Activated T-cell treated with anti-CD3 and anti-CD28 coated beads, Interleukin-2, amount 50 U/mL, for 1 hour (primary cell): ENCODE measurements at regions not wholly inside any gene's neighbourhood (a gene's known extent, or its start where the extent isn't known, plus 50 kb on each side); places are given as distances from the start of the nearest gene placed in this dataset.
"Not testable (repeated sequence)": the region's sequence is repeated elsewhere in the genome, so short reads cannot be mapped to it uniquely, and the experiment has no call there.

Experiments used
- DNase-seq: peaks from one replicate; pipeline ENCODE4 v3.0.0-alpha.2; 2020

DNA sequence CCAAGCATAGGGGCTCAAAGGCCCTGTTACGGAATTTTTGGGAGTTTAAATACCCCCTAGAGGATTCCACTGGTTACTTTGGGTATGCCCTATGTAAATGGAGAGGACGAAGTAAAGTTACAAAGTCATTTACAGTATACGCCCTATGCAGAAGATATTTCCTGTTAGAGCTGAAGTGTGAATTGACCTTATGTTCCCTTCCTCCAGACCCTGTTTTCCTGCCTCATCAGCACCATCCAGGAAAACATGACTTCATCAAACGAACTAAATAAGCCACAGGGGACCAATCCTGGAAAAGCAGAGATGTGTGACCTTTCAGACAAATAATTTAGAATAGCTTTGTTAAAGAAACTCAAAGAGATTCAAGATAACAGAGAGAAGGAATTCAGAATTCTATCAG lies 177.4 kb downstream of the SQOR start:
- DNase-seq = no peak

DNA sequence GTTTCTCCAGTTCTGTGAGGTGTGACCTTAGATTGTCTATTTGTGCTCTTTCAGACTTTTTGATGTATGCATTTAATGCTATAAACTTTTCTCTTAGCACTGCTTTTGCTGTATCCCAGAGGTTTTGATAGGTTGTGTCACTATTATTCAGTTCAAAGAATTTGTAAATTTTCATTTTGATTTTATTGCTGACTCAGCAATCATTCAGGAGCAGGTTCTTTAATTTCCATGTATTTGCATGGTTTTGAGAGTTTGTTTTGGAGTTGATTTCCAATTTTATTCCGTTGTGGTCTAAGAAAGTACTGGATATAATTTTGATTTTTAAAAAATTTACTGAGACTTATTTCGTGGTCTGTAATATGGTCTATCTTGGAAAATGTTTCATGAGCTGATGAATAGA lies 182.7 kb downstream of the SQOR start:
- not testable (repeated sequence) for DNase-seq

DNA sequence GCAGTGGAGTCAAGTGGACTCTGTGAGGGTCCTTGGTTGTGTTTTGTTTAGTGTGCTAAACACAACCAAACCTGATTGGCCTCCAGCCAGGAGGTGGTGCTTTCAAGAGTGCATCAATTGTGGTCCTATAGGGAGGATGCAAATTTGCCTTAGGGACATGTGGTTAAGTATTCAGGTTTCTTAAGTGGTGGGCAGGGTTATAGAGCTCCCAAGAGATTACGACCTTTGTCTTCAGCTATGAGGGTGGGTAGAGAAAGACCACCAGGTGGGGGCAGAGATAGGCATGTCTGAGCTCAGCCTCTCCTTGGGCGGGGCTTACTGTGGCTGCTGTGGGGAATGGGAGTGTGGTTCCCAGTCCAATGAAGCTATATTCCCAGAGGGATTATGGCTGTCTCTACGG lies 186.6 kb downstream of the SQOR start:
- no peak for DNase-seq

DNA sequence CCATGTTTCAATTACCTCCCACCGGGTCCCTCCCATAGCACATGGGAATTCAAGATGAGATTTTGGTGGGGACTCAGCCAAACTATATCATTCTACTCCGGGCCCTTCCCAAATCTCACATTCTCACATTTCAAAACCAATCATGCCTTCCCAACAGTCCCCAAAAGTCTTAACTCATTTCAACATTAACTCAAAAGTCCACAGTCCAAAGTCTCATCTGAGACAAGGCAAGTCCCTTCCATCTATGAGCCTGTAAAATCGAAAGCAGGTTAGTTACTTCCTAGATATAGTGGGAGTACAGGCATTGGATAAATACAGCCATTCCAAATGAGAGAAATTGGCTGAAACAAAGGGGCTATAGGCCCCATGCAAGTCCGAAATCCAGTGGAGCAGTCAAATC lies 188.1 kb downstream of the SQOR start:
- DNase-seq = not testable (repeated sequence)

DNA sequence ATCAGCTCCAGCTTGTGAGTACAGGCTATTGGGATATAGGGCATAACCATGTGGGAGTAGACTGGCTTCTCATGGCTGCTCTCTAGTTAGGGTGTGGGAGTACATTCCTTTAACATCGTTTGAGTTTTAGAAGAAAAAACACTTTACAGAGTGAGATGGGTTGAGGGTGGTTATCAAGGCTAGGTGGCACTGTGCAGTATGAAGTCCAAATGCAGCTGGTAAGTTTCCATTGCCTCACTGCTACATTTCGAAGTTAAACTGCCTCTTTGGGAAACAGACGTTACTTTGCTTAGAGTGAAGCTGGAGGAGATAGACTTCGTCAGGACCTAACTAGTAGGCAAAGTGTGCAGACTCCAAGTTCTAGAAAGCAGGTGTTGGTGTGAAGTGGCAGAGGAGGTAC lies 192.4 kb downstream of the SQOR start:
- DNase-seq = no peak

DNA sequence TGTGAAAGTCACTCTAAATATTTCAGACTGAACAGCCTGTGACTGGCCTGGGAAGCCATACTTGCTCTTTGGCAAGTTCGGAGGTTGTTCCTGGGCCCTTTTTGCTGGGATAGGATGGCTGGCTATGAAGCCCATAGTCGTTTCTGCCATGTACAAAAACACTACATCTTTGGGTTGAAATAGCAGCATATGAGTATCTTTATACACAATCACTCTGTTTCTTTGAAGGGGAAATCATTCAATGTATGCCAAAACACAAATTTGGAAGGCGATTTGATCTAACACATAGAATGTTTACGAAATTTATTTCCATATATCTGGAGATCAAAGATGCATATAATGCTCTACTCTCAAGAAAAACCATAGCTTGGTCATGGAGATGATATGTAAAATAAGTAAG lies 192.9 kb downstream of the SQOR start:
- DNase-seq = no peak

DNA sequence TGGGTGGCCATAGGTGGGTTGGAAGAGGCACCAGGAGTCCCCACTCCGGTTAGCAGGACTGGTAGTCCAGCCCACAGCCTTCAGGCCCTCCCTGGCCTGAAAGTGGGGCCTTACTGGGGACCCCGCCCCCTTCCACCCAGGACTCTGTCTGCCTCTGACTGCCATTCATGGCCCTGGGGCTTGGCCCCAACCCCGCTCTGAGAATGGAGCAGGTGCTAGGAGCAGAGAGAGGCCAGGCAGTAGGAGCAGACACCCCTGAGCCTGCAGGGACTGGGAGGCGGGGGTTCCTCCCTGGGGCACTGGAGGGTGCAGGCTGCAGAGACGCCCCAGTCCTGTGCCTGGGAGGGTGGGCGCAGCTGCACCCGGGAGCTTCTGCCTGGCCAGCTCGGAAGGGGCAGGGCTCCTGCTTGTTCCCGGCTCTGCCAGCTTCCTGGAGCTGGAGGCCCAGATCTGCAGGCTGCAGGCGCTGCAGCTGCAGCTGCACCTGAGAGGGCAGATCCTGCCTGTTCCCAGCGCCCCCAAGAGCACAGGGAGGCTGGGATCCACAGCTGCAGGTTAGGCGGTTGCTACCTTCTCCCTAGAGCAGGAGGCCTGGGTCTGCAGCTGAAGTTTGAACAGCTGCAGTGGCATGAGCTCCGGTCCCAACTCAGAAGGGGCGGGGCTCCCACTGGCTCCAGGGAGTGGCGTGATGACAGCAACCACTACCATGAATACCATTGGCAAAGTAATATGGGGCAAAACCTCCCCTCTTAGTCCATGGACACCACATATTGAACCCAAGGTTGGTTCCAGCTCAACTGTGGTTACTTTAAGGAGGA lies 194.7 kb downstream of the SQOR start:
- no peak for DNase-seq

DNA sequence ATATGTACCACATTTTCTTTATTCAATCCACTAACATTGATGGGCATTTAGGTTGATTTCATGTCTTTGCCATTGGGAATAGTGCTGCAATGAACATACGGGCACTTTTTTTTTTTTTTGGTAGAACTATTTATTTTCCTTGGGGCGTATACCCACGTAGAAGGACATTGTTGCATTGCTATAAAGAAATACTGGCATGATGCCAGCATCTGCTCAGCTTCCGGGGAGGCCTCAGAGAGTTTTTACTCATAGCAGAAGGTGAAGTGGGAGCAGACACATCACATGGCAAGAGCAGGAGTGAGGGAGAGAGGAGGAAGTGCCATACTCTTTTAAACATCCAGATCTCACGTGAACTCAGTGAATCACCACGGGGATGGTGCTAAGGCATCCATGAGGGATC lies 197.0 kb downstream of the SQOR start:
- no peak for DNase-seq

DNA sequence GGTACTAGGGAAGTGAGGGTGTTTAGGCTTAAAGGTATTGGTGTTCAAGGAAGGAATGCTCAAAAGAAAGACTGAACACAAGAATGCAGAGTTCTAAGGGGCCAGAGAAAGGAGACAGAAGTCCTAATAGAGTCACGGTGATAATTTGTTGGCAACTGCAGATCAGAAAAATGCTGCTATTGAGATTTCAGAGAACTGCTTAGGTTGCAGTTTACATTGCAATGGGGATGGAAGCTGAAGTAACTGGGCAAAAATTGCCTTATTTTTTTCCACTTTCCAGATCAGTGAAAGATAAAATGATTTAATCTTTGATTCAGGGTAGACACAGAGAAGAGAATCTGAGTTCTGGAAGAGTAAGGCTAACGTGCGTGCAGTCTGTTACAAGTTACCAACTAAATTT lies 199.8 kb downstream of the SQOR start:
- DNase-seq = no peak

DNA sequence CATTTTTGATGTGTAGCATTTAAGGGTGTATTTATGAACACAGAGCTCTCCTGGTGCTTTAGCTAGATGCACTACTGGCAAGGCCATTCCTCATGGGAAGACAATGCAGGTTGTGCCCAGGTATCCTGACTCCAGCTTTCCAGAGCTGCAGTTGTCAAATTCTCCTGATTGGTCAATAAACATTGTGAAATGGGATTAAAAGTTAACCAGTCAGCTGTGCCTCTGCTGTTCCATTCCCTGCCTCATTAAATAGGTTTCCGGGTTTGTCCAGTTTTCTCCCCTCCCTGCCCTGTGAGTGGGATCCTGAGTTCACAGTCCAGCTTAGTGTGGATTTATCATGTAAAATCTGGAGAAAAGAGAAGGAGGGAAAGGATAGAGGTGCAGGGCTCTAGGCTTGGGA lies 207.3 kb downstream of the SQOR start:
- no peak for DNase-seq

DNA sequence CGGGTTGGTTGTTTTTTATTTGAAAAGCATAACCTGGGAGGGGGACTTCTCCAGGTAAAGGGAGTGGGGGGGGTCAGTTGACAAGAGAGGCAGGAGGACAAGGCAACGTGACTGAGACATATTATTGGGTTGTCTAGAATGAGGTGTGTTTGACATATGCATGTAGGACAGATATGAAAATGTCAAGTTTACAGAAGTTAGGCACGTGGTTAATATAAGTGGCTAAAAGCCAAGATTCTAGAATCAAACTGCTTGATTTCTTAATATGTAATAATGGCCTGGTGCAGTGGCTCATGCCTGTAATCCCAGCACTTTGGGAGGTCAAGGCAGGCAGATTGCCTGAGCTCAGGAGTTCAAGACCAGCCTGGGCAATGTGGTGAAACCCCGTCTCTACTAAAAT lies 212.8 kb downstream of the SQOR start:
- no peak for DNase-seq

DNA sequence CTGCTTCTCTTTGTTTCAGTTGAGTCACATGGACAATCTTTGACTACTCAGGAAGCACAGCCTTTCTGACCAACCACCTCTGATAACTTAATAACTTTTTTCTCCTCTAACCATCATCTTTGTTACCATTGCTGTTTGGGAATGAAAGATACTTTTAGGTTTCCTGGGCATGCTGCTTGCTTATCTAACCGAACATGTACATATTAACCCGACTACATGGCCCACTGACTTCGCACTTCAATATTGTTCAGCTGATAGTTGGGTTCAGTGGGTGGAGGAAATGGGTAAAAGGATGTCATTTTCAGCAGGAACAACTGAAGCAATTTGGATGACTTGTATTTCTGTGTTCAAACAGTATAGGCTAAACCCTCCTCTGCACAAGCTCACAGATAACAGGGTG lies 214.3 kb downstream of the SQOR start:
- no peak for DNase-seq

DNA sequence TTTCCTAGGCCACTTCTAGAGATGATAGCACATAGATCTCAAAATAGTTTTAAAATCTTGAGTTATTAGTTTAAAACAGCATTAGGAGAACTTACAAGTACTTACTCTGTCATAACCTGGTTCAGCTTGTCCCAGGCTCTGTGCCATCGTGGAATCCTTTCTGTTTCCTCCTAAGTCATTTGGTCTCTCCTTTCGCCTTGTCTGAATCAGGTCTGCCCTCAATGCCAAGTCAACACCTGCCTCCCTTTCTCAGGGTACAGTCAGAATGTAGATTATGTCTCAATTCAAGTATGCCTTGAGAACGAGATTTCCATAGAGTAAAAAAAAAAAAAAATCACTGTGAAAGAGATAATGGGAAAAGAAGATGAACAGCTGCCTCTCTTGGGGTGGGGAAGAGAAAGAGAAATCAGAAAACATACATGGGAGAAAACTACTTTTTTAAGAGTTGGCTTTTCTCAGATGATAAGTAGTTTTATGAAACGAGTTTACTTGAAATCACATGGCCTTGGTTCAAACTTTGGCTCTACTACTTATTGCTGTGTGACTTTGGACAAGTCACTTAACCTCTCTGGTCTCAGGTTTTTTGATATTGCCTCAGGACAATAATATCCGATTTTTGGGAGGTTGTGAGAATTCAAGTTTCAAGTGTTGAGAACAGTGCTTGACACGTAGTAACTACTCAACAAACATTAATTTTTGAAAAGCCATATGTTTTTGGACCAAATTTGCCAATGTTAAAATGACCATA lies 219.8 kb downstream of the SQOR start:
- no peak for DNase-seq

DNA sequence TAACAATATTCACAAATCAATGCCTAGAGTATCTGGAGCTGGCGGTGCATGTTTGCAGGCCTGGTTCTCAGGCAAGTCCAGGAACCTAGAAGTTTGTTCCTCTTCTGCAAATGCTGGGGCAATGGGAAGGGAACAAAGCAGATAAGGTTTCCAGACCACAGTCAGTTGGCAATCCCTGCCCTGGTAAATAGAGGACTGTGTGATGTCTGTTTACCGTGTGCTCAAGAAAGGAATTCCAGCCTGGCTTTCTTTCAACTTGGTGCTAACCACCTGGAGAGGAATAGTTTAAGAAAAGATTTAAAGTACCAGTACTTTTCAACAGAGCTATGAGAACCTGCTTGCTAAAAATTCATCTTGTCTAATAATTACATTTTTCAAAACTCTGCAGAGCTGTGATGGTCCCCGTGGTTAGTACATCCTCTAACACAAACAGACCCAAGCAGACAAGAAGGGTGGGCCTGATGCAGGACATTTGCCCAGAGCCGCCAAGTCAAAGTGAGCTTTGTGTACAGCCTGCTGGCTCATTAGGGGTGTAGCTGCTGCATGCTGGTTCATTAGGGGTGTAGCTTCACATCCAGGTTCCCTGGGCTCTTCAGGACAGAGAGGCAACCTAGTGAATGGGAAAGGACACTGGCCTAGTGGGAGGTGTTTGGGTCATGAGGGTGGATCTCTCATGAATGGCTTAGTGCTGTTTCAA lies 220.5 kb downstream of the SQOR start:
- DNase-seq = no peak

DNA sequence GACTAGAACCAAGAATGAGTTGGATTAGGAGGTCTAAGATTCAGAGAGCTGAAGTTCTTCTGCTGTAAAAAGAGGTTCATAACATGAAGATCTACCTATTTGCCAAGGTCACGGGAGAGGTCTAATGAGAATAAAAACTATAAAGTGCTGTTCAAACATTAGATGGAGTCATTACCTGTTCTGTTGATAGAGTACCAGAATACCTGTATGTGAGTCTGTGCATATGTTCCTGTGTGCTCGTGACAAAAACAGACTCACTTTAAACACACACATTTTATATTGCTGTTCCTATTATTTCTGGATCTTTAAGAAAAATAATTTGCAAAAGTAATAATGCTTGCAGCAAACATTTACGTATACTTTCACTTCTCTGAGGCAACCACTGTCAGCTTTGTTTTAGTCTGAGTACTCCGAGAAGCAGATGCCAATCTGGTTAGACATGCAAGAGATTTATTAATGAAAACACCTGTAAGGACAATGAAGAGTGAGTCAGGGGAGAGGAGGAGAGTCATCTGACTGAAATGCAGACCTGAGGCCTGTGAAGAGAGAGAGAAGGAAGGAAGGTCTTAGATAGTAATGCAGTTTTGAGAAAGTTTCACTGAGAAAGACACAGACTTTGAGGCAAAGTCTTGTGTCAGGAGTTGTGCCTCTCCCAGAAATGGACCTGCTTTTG lies 221.2 kb downstream of the SQOR start:
- DNase-seq = no peak

DNA sequence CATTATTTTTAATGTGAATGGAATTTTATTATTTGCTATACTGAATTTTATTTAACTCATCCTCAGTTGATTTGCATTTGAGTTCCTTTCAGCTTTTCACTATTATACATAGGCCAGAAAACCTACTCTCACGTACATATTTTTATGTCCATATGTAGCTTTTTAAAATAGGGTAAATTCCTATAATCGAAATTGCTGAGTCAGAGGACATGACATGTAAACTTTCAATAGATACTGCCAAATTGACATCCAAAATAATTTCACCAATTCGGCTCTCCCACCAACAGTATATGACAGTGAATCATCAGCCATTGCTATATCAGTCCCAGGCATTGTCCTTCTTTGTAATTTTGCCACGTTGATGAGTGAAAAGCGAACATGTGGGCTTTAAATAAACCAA lies 222.5 kb downstream of the SQOR start:
- no peak for DNase-seq

DNA sequence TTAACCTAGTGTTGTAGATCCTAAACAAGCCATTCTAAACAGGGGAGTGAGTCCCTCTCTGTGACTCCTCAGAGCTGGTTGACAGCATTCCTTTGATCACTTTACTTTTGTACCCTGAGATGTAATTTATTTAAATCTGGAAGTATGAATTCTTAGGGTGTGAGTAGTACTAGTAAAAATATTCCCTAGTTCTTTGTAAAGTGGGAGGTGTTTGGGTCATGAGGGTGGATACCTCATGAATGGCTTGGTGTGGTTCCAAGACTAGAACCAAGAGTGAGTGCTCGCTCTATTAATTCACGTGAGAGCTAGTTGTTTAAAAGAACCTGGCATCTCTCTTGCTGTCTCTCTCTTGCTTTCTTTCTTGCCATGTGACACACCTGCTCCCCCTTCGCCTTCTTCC lies 223.7 kb downstream of the SQOR start:
- DNase-seq = no peak

DNA sequence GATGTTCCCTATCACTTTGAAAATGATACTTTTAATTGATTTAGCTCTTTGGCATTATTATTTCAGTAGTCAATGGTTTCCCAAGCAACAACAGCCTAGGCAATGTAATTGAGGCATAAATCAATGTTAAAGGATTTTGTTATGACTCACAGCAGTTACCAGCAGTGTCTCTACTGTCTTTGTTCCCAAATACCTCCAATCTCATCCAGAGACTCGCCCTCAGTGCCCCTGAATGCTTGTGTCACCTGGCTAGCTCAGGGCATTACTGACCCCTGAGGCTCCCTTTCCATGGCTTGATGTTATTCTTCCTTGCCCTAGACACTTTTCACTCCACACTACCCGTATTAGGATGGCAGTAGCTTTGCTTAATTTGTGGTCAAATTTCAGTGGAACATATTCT lies 227.2 kb downstream of the SQOR start:
- no peak for DNase-seq

DNA sequence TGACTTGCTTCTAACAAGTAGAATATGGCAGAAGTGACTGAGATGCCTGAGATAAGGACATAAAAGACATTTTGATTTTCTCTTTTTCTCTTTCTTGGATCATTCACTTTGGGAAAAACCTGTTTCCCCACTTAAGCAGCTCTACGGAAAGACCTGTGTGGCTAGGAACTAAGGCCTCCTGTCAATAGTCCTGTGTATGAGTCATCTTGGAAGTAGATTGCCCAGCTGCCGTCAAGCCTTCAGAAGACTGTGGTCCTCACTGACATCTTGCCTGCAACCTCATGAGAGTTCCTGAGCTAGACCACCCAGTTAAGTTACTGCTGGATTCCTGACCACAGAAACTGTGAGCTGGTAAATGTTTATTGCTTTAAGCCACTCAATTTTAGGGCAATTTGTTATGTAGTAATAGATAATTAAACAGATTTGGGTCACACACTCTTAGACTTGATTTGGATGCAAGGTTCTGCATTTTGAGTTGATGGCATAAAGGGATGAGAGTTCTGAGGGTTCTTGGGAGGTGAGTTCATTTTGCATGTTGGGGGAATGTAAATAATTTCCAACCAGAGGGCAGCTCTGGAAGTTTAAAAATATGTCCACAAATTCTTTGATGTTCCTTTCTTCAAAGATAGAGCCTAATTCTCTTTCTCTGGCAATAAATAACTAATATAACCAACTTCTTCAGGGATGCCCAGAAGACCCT lies 229.2 kb downstream of the SQOR start:
- no peak for DNase-seq

DNA sequence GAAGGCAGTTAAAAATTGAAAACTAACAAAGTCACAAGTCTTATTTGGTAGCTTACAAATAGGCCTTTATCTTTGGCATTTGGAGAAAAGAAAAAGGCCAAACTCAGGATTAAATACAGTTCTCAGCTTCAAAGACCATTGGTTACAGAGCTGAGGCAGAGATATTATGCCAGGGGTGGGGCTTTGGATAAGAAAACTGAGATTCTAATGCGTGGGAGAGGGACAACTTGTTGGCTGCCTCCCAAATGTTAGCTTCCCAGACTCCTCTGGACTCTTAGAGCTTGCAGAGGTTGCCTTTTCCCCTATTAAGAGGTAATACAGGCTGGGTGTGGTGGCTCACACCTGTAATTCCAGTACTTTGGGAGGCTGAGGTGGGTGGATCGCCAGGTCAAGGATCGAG lies 231.8 kb downstream of the SQOR start:
- DNase-seq = no peak

DNA sequence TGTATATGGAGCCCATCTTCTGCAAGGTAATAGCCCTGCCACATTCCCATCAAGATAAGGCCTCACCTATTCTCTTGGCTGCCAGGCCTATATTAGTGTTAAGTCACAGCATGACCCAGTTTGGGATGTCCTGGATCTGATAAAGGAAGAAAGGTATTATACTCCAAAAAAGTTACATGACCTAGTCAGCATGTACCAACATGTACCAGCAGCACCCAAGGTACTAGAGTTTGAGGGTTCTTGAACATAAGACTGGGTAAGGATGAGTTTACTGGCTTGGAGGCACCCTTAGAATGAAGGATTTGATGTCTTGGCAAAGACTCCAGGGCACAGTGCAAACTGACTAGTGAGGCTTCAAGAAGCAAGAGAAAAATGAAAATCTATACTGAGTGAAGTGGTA lies 232.5 kb downstream of the SQOR start:
- no peak for DNase-seq

DNA sequence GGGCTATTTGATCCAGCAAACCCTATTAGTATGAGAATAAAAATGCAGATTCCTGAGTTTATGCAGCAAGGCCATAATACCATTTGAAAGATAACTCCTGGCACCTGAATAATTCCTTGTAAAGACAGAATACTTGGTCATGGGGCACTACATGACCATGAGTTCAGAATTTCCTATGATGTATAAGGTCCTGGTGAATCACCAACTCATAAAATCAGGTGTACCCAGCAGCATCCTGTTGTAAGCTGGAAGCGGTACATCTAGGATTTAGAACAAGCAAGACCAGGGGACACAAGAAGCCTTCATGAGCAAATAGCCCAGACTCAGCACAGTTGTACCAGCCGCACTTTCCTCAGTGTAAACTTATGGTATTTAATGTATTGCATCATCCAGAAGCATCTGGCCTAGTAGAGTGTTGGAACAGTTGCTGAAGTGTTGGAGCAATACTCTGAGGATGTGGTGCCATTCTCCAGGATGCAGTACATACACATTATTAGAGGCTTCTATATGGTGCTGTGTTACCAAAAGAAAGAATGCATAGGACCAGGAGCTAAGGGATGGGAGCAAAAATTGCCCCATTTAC lies 233.4 kb downstream of the SQOR start:
- no peak for DNase-seq
